Subcutaneous abdominal adipose tissue (tissue), 5 donors: ENCODE measurements at regions not wholly inside any gene's neighbourhood (a gene's known extent, or its start where the extent isn't known, plus 50 kb on each side); places are given as distances from the start of the nearest gene placed in this dataset.

Experiments used
- H3K27ac ChIP-seq: one replicate; pipeline ENCODE4 v1.7.0; 2013; ENCODE audit warnings: low read depth, mild to moderate bottlenecking, inconsistent platforms, low read length, moderate library complexity
- H3K27me3 ChIP-seq, 5 donors: one replicate each; pipeline ENCODE4 v1.7.0; 2013; ENCODE audit warnings: low read length in 5 of 5, inconsistent platforms in 1 of 5; ENCODE audit not compliant: control insufficient read depth in 5 of 5, insufficient read depth in 4 of 5
- H3K36me3 ChIP-seq, 5 donors: one replicate each; pipeline ENCODE4 v1.7.0; 2013; ENCODE audit warnings: low read length in 5 of 5; ENCODE audit not compliant: control insufficient read depth in 5 of 5, insufficient read depth in 5 of 5
- H3K4me1 ChIP-seq, 5 donors: one replicate each; pipeline ENCODE4 v1.7.0; 2013; ENCODE audit warnings: low read length in 5 of 5, mild to moderate bottlenecking in 3 of 5, moderate library complexity in 1 of 5; ENCODE audit not compliant: control insufficient read depth in 5 of 5, insufficient read depth in 5 of 5
- H3K4me3 ChIP-seq, 5 donors: one replicate each; pipeline ENCODE4 v1.7.0; 2013; ENCODE audit warnings: low read length in 5 of 5, low read depth in 1 of 5
- H3K9ac ChIP-seq, 5 donors: one replicate each; pipeline ENCODE4 v1.7.0; 2013; ENCODE audit warnings: low read length in 5 of 5, mild to moderate bottlenecking in 4 of 5, moderate library complexity in 3 of 5
- H3K9me3 ChIP-seq, 5 donors: one replicate each; pipeline ENCODE4 v1.7.0; 2013; ENCODE audit warnings: low read length in 5 of 5; ENCODE audit not compliant: control insufficient read depth in 5 of 5
- donor health status: healthy.
- donor health status: healthy.
- donor health status: healthy.
- donor health status: healthy.
- donor health status: healthy.

GRCh38 chr19:20256606-20257005 lies 89.6 kb downstream of the ZNF486 start:
- Histone ChIP-seq H3K4me3 (no peak overlapping the region), H3K9me3 (no peaks in the 10 kb centered on the region), H3K9ac (no peak overlapping the region), H3K36me3 (no peaks in the 10 kb centered on the region), H3K4me1 (no peaks in the 10 kb centered on the region), H3K27ac (no peak overlapping the region), H3K27me3 (no peaks in the 10 kb centered on the region)

- H3K9ac ChIP-seq, result no peak overlapping the region
- no peaks in the 10 kb centered on the region for H3K27me3 ChIP-seq
- H3K36me3 ChIP-seq, result no peaks in the 10 kb centered on the region
- H3K27ac ChIP-seq, result no peak overlapping the region
- H3K9me3 ChIP-seq, result no peaks in the 10 kb centered on the region
- no peak overlapping the region for H3K4me3 ChIP-seq
- no peaks in the 10 kb centered on the region for H3K4me1 ChIP-seq
These were observed 87.1 kb downstream of the ZNF486 start for GRCh38 chr19:20254121-20254520.

GRCh38 chr19:20252613-20253012 lies 85.6 kb downstream of the ZNF486 start:
- Histone ChIP-seq H3K27ac (no peak overlapping the region), H3K9me3 (no peaks in the 10 kb centered on the region), H3K36me3 (no peaks in the 10 kb centered on the region), H3K27me3 (no peaks in the 10 kb centered on the region), H3K4me3 (no peak overlapping the region), H3K4me1 (no peaks in the 10 kb centered on the region), H3K9ac (no peak overlapping the region)

GRCh38 chr19:20250627-20251026 lies 83.6 kb downstream of the ZNF486 start:
- Histone ChIP-seq H3K4me1 (no peaks in the 10 kb centered on the region), H3K9ac (no peak overlapping the region), H3K36me3 (no peaks in the 10 kb centered on the region), H3K9me3 (no peaks in the 10 kb centered on the region), H3K27ac (no peak overlapping the region), H3K4me3 (no peak overlapping the region), H3K27me3 (no peaks in the 10 kb centered on the region)

GRCh38 chr19:20250121-20250520 lies 83.1 kb downstream of the ZNF486 start:
- no peaks in the 10 kb centered on the region for H3K4me1 ChIP-seq
- H3K9ac ChIP-seq, result no peak overlapping the region
- H3K9me3 ChIP-seq, result no peaks in the 10 kb centered on the region
- H3K27me3 ChIP-seq, result no peaks in the 10 kb centered on the region
- no peak overlapping the region for H3K27ac ChIP-seq
- H3K4me3 ChIP-seq, result no peak overlapping the region
- no peaks in the 10 kb centered on the region for H3K36me3 ChIP-seq
